ENCODE measurements at regions not wholly inside any gene's neighbourhood (a gene's known extent, or its start where the extent isn't known, plus 50 kb on each side); places are given as distances from the start of the nearest gene placed in this dataset.
"Not testable (repeated sequence)": the region's sequence is repeated elsewhere in the genome, so short reads cannot be mapped to it uniquely, and the experiment has no call there.

GRCh38 chr13:62512194-62513141 is 1096.8 kb upstream of the PCDH20 start:
- no peak for DNase-seq

GRCh38 chr13:62510906-62511655 is 1095.4 kb upstream of the PCDH20 start:
- no peak for DNase-seq

- no peak for DNase-seq
These were observed 1086.9 kb upstream of the PCDH20 start for GRCh38 chr13:62502588-62502987.

DNA sequence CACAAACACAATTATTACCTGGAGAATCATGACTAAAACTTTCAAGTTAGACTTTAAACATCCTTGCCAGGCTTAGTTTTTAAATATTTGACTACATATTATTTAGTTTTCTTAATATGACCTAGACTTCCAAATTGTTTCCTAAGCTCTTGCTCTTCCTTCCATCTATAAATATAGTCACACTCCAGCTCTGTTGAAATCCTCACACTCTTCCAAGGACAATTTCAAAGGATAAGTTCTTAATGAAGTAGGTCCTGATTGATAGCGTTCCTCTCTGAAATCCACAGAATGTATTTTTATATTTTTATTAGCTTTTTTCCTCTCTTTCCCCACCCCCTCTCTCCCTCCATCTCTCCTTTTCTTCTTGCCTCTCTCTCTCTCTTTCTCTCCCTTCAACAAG is 1074.1 kb upstream of the PCDH20 start:
- no peak for DNase-seq

GRCh38 chr13:62483774-62484173 is 1068.1 kb upstream of the PCDH20 start:
- no peak for DNase-seq

GRCh38 chr13:62482351-62482750 is 1066.7 kb upstream of the PCDH20 start:
- no peak for DNase-seq

DNA sequence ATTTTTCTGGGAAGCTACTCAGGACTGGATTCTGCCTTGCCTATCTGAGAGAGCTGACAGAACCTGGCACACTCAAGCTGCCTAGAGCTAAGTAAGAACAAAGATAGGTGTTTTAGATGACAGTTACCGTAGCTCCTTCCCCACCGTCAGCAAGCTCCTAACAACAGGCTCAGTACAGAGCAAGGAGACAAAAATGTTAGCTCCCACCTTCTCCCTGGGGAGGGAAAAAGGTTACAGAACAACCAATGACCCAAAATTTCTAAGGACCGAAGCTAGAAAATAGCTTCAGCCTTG is 1058.2 kb upstream of the PCDH20 start:
- DNase-seq, result no peak

DNA sequence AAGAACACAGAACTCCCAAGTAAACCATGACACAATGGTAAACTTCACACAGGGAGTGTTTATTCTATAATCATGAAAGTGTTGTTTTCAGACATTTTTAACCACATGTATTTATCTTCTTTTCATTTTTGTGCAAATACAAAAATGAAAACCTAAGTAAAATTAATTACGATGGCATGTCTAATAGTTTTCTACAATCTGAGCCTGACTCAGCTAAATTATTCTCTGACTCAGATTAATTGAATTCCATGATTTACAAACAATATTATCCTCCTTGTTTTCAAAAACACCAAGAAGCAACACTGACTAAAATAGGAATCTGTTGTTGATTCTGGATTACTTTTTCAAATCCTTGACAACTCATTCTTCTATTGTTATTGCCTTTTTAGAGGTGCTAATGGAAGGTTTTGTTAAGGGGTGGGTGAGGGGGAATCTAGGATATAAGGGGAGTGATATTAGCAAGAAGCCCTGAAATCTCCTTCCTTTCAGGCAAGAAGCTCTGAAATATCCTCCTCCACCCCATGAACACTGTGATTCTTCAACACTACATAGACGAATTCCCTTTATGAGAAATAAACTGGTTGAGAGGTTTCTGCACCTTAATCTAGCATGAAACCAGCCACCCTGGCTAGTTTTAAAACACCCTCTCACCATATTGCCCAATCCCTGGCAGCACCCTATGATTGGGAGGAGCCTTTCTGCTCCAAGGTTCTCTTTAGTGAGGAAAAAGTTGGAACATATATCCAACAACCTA is 1057.7 kb upstream of the PCDH20 start:
- DNase-seq, result no peak

GRCh38 chr13:62453761-62454160 is 1038.1 kb upstream of the PCDH20 start:
- no peak for DNase-seq

DNA sequence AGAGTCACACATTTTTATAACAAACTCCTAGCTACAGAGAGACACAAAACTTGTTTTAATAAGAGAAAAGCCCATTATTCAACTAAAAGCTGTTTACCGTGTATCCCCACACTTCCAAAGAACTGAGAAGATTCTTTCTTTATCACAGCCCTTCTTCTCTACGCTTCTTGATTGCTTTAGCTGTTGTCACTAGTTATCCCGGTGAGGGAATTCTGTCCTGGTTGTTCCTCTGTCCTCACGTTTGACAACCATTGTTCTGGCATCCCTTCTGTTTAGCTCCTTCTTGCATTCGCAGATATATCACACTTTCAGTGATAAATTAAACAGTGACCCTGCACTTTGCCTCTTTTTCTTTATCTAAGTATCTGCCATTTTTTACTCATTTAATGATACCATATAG is 1035.1 kb upstream of the PCDH20 start:
- DNase-seq, result no peak

DNA sequence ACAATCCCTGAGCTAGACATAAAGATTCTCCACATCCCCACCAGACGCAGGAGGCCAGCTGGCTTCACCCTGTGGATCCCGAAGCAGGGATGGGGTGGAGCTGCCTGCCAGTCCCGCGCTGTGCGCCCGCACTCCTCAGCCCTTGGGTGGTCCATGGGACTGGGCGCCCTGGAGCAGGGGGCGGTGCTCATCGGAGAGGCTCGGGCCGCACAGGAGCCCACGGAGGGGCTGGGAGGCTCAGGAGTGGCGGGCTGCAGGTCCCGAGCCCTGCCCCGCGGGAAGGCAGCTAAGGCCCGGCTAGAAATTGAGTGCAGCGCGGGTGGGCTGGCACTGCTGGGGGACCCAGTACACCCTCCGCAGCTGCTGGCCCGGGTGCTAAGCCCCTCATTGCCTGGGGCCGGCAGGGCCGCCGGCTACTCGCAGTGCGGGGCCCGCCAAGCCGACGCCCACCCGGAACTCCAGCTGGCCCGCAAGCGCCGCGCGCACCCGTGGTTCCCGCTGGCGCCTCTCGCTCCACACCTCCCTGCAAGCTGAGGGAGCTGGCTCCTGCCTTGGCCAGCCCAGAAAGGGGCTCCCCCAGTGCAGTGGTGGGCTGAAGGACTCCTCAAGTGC is 1032.2 kb upstream of the PCDH20 start:
- DNase-seq, result not testable (repeated sequence)

DNA sequence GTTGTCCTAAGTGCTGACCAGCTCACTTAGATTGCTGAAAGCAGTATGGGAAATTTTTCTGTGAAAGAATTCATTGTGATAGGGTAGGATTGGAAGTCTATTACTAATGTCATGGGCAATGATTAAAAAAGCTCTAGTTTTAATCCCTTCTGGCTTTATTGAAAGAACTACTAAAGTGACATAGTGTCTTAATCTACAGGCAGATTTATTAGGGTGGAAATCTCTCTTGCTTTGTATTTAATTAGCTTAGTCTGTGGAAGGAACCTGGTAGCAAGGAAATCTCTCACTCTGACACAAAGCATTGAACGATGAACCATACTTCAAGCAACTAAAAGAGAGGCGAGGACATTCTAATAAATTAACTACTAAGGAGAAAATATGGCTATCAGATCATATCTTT is 1029.2 kb upstream of the PCDH20 start:
- DNase-seq, result no peak

DNA sequence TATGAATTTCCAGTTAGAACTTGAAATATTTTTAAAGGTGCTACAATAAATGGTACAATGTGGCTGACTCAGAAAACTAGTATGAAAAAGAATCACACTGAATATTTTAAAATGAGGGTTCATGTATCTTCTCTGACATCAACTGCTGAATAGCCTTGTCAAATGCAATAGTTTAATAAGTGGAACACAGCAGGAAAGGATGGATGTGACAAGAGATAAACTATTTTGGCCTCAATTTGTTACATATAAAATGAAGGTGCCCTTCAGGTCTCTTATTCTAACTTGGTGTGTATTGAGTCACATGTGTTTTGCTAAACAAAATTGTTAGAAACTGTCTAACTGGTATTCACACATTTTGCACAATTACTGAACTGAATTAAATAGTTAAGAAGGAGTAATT is 1018.4 kb upstream of the PCDH20 start:
- DNase-seq, result no peak

DNA sequence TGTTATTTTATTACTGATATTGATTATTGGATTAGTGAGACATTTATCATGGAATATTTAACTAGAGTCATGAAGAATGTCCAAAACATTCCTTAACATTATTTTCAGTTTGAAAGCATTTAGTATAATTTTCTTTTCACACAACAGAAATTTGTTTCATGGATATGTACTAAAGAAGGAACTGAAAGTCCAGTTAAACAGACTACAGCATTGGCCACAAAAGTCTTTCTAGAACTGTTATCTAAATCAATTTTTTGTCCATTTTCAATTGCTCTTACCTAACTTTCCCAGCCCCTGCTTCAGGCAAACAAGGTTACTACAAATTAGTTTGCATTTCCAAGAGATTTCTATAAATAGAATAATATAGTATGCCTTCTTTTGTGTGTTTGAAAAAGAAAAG is 1018.0 kb upstream of the PCDH20 start:
- DNase-seq, result no peak

DNA sequence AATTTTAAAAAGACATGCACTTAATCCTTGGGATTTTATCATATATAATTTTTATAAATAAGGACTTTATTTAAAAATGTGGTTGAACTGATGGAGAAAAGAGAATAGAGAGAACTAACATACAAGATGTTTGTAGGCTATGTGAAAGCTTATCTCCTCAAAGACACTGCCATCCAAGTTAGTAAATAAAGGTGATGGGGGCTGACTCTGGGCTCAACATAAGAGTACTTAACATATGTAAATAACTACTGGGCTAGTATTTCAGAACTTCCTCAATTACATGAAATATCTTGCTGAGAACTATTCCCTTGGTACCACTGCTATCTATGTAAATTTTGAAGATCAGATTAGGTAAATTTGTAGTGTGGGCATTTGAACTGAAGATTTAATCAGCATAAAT is 1017.3 kb upstream of the PCDH20 start:
- DNase-seq, result no peak

GRCh38 chr13:62432295-62432694 is 1016.6 kb upstream of the PCDH20 start:
- DNase-seq, result no peak

GRCh38 chr13:62431852-62432251 is 1016.2 kb upstream of the PCDH20 start:
- DNase-seq, result no peak

DNA sequence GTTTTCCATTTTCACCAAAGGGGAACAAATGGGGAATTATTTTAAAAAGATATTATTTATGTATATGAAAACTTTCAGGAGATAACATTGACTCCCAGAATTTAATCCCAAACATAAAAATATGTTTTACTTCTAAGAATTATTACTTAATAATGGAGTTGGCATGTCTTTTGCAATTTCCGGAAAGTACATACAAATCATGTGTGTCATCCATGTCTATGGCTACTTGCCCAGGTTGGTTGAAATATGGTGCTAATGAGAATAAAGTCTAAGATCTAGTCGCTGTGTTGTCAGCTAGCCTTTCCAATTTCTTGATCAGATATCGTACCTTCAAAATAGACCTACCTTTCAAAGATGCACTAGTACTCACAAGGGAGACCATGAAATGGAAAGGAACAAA is 1003.2 kb upstream of the PCDH20 start:
- DNase-seq, result no peak

GRCh38 chr13:62418376-62418775 is 1002.7 kb upstream of the PCDH20 start:
- DNase-seq, result no peak

- DNase-seq, result no peak
These were observed 992.2 kb upstream of the PCDH20 start for GRCh38 chr13:62407871-62408270.

GRCh38 chr13:62388515-62388914 is 972.9 kb upstream of the PCDH20 start:
- DNase-seq, result no peak

DNA sequence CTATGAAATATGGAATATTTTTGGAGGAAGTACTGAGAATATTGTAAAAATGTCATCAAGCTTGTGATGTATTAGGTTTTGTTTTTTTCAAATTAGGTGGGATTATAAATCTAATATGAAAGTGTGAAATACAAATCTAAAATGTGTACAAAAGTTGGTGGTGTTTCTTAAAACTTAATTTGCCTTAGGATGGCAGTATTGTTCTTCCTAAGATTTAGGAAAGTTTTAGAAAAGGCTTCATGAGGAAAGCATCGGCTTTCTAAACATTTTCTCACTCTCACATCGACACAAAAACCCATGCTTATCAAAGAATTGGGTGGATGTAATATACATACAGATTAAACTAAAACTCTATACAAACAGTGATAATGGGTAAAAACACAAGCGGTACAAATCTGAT is 972.0 kb upstream of the PCDH20 start:
- DNase-seq, result no peak

DNA sequence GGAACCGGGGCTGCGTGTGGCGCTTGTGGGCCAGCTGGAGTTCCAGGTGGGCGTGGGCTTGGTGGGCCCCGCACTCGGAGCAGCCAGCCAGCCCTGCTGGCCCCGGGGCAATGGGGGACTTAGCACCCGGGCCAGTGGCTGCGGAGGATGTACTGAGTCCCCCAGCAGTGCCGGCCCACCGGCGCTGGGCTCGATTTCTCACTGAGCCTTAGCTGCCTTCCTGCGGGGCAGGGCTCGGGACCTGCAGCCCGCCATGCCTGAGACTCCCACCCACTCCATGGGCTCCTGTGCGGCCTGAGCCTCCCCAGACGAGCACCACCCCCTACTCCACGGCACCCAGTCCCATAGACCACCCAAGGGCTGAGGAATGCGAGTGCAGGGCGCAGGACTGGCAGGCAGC is 963.6 kb upstream of the PCDH20 start:
- DNase-seq, result not testable (repeated sequence)

Measured in bone marrow (tissue), 2 donors.